Stimulated activated CD4-positive, alpha-beta T cell treated with anti-CD3 and anti-CD28 coated beads, TNF-alpha, amount 100 ng/mL, for 48 hours (primary cell): ENCODE measurements at regions not wholly inside any gene's neighbourhood (a gene's known extent, or its start where the extent isn't known, plus 50 kb on each side); places are given as distances from the start of the nearest gene placed in this dataset.

Experiments
- DNase-seq, 3 donors: peaks; one replicate each; pipeline ENCODE4 v3.0.0-alpha.2; 2020; ENCODE audit warnings: low read depth in 3 of 3

- no peak for DNase-seq
These were observed 509.0 kb upstream of the ZMIZ1 start for GRCh38 chr10:78559661-78560340.

- DNase-seq, result no peak
These were observed 508.5 kb upstream of the ZMIZ1 start for GRCh38 chr10:78560341-78560688.

GRCh38 chr10:78563314-78563713 lies 505.5 kb upstream of the ZMIZ1 start:
- DNase-seq, result no peak

GRCh38 chr10:78565841-78566240 lies 502.9 kb upstream of the ZMIZ1 start:
- DNase-seq, result no peak

GRCh38 chr10:78566284-78567111 lies 502.3 kb upstream of the ZMIZ1 start:
- no peak for DNase-seq

- no peak for DNase-seq
These were observed 500.9 kb upstream of the ZMIZ1 start for GRCh38 chr10:78567680-78568455.

GRCh38 chr10:78568620-78569019 lies 500.1 kb upstream of the ZMIZ1 start:
- no peak for DNase-seq

GRCh38 chr10:78570633-78571235 lies 498.0 kb upstream of the ZMIZ1 start:
- no peak for DNase-seq

- DNase-seq, result no peak
These were observed 497.5 kb upstream of the ZMIZ1 start for GRCh38 chr10:78571286-78571685.

- DNase-seq, result no peak
These were observed 496.9 kb upstream of the ZMIZ1 start for GRCh38 chr10:78571891-78572290.

GRCh38 chr10:78572565-78572964 lies 496.2 kb upstream of the ZMIZ1 start:
- DNase-seq, result no peak

GRCh38 chr10:78574547-78574946 lies 494.2 kb upstream of the ZMIZ1 start:
- DNase-seq, result no peak

GRCh38 chr10:78575400-78575799 lies 493.4 kb upstream of the ZMIZ1 start:
- DNase-seq, result no peak

- DNase-seq, result no peak
These were observed 492.5 kb upstream of the ZMIZ1 start for GRCh38 chr10:78576276-78576675.

GRCh38 chr10:78577712-78578111 lies 491.1 kb upstream of the ZMIZ1 start:
- DNase-seq, result no peak

- peak; percentile 32 to 71 (median 49) for DNase-seq
These were observed 489.8 kb upstream of the ZMIZ1 start for GRCh38 chr10:78578929-78579328.

GRCh38 chr10:78579576-78579975 lies 489.2 kb upstream of the ZMIZ1 start:
- no peak for DNase-seq

- no peak for DNase-seq
These were observed 488.8 kb upstream of the ZMIZ1 start for GRCh38 chr10:78579995-78580394.

- DNase-seq, result no peak
These were observed 487.6 kb upstream of the ZMIZ1 start for GRCh38 chr10:78581133-78581694.

GRCh38 chr10:78582540-78582939 lies 486.2 kb upstream of the ZMIZ1 start:
- DNase-seq, result no peak

GRCh38 chr10:78584266-78584665 lies 484.5 kb upstream of the ZMIZ1 start:
- DNase-seq, result no peak

GRCh38 chr10:78584681-78585080 lies 484.1 kb upstream of the ZMIZ1 start:
- DNase-seq, result no peak
